ENCODE measurements at regions not wholly inside any gene's neighbourhood (a gene's known extent, or its start where the extent isn't known, plus 50 kb on each side); places are given as distances from the start of the nearest gene placed in this dataset.

DNA sequence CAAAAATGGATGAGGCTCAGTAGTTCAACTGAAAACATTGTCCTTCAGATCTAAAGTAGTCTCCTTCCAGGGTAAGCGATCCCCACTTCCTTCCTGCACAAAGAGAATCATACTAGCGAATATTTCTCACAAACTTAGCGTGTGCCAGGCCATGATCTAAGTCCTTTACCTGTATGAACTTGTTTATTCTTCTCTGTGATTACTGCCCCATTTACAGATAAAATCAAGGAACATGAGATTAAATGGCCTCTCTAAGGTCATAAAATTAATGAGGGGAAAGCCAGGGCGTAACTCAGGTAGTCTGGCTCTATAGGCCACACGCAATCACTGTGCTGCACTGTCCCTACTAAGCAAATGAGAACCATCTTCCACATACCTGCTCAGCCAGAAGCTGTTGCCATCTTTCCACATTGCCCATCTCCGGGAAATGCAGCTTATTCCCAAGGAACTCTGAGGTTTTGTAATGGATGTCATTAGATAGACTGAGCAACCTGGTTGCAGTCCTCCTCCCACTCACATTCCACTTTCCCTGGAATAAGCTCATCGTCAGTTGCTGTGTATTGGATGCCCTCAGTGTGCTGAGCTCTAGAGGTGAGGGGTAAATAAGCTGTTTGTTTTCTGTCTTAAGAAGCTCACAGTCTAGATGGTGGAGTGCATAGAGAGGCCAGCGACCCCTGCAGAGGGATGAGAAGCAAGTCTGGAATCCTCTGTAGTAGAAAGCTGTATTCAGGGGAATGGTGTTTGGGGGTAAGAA, 146.3 kb downstream of the SNX19 start:
- Histone ChIP-seq H3K9me3 (ENCODE audit: control insufficient read depth, insufficient read depth, low read depth, low read length) (no peaks in the 10 kb centered on the region), H3K36me3 (ENCODE audit: control insufficient read depth in 2 of 2, insufficient read depth in 1 of 2, low read length in 2 of 2) (no peaks in the 10 kb centered on the region), H3K27ac (ENCODE audit: extremely low read depth, low read depth, low read length) (no peak overlapping the region), H3K4me1 (ENCODE audit: control insufficient read depth, insufficient read depth, low read length) (no peaks in the 10 kb centered on the region), H3K4me3 (ENCODE audit: low read depth, low read length) (no peak overlapping the region)
- no peak for TF ChIP-seq ZFP3 (tag by site-specific recombination; IDR thresholded peaks at IDR 0.05; ENCODE audit: low read depth)
- TF ChIP-seq, protein P1, sequence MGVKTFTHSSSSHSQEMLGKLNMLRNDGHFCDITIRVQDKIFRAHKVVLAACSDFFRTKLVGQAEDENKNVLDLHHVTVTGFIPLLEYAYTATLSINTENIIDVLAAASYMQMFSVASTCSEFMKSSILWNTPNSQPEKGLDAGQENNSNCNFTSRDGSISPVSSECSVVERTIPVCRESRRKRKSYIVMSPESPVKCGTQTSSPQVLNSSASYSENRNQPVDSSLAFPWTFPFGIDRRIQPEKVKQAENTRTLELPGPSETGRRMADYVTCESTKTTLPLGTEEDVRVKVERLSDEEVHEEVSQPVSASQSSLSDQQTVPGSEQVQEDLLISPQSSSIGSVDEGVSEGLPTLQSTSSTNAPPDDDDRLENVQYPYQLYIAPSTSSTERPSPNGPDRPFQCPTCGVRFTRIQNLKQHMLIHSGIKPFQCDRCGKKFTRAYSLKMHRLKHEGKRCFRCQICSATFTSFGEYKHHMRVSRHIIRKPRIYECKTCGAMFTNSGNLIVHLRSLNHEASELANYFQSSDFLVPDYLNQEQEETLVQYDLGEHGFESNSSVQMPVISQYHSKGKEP (tag by site-specific recombination; IDR thresholded peaks at IDR 0.05) = no peak
- POLR2A ChIA-PET = no interaction called here
- CTCF ChIA-PET = interaction anchor here (0.6 to 1.3 kb wide), 2 partner anchors 58 to 93 kb away, joined by 3 to 4 read pairs; no protein-coding TSS in a partner anchor

DNA sequence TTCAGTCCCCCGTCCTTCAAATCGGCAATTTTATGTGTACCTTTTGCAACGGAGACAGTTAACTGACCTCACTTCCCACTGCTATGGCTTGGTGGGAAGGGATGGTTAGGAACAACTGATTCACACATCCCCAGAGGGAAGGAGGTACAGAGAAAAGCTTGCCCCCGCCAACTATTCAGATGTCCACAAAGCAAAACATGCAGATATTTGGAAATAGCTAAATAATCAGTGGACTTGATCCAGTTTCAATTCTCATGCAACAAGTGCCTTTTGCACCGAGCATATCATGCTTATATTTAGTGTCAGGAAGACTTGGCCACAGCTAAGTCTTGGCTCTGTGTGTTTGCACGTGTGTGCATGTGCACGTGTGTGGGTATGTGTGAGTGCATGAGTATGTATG, 144.6 kb downstream of the SNX19 start:
- Histone ChIP-seq H3K27ac (ENCODE audit: extremely low read depth, low read depth, low read length) (no peak overlapping the region), H3K9me3 (ENCODE audit: control insufficient read depth, insufficient read depth, low read depth, low read length) (no peaks in the 10 kb centered on the region), H3K4me1 (ENCODE audit: control insufficient read depth, insufficient read depth, low read length) (no peaks in the 10 kb centered on the region), H3K36me3 (ENCODE audit: control insufficient read depth in 2 of 2, insufficient read depth in 1 of 2, low read length in 2 of 2) (no peaks in the 10 kb centered on the region), H3K4me3 (ENCODE audit: low read depth, low read length) (no peak overlapping the region)
- ChIA-PET CTCF (interaction anchor here (0.9 kb wide), 1 partner anchor 56 kb away, joined by 3 read pairs; no protein-coding TSS in a partner anchor), POLR2A (no interaction called here)
- peak; percentile 59; the same call in 1 of the 2 replicates for TF ChIP-seq SCRT2 (tag by site-specific recombination; IDR thresholded peaks at IDR 0.05)
- TF ChIP-seq, protein P2, sequence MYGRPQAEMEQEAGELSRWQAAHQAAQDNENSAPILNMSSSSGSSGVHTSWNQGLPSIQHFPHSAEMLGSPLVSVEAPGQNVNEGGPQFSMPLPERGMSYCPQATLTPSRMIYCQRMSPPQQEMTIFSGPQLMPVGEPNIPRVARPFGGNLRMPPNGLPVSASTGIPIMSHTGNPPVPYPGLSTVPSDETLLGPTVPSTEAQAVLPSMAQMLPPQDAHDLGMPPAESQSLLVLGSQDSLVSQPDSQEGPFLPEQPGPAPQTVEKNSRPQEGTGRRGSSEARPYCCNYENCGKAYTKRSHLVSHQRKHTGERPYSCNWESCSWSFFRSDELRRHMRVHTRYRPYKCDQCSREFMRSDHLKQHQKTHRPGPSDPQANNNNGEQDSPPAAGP (tag by site-specific recombination; IDR thresholded peaks at IDR 0.05) = no peak
- no peak for TF ChIP-seq MZF1 (tag by site-specific recombination; IDR thresholded peaks at IDR 0.05; ENCODE audit: borderline replicate concordance)

DNA sequence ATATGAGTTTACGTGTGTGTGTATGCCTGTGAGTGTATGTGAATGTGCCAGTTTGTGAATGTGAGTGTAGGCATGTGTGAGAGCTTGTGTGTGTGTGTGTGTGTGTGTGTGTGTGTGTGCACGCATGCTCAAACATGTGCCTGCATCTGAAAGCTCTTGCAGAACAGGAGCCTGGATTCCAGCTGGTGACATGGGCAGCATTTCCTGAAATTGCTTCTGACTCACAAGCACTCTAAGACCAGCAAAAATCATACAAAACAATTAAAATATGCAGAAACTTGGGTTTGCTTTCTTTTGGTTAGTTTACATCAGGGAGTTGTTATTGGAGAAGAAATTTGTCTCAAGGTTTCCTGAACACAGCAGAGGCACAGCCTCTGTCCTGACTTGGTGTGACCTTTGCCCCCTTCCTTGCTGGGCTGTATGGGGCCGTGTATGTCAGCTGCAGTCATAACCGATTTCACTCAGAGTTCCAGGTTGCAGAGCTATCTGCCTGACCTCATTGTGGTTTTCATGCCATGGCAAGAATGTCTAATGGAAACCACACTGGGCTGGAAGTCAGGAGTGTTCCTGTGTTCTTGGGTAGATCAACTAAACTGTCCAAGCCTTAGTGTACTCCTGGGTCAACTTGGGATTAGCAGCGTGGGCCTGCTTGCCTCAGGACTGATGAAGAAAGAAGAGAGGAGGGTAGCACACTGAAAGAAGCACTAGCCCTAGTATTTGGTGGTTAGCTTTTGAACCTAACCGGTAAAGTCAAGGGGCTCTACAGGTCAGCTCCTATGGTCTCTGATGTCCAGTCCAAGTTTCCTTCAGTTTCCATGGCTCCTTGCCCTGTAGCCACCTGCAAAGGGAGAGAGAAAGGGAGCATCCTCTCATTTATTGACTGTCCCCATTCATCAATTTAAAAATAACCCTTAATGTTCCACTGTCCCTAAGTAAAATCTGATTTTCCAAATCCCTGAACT, 143.7 kb downstream of the SNX19 start:
- Histone ChIP-seq H3K27ac (ENCODE audit: extremely low read depth, low read depth, low read length) (no peak overlapping the region), H3K36me3 (ENCODE audit: control insufficient read depth in 2 of 2, insufficient read depth in 1 of 2, low read length in 2 of 2) (no peaks in the 10 kb centered on the region), H3K4me3 (ENCODE audit: low read depth, low read length) (no peak overlapping the region), H3K4me1 (ENCODE audit: control insufficient read depth, insufficient read depth, low read length) (no peaks in the 10 kb centered on the region), H3K9me3 (ENCODE audit: control insufficient read depth, insufficient read depth, low read depth, low read length) (no peaks in the 10 kb centered on the region)
- CTCF ChIA-PET = interaction anchor here (0.6 to 0.9 kb wide), 3 partner anchors 9 to 121 kb away, joined by 3 read pairs; no protein-coding TSS in a partner anchor
- POLR2A ChIA-PET = interaction anchor here (1.6 kb wide), 1 partner anchor 9 kb away, joined by 4 read pairs; no protein-coding TSS in a partner anchor
- no peak for TF ChIP-seq ZNF114 (tag by site-specific recombination; IDR thresholded peaks at IDR 0.05)
- no peak for TF ChIP-seq KLF1 (tag by site-specific recombination; IDR thresholded peaks at IDR 0.05)
- no peak for TF ChIP-seq KLF16 (tag by site-specific recombination; IDR thresholded peaks at IDR 0.05)
- TF ChIP-seq ZNF777 (tag by site-specific recombination; IDR thresholded peaks at IDR 0.05; ENCODE audit: borderline replicate concordance) = no peak
- TF ChIP-seq ZBTB7A (tag by site-specific recombination; IDR thresholded peaks at IDR 0.05; ENCODE audit: low read depth) = no peak
- TF ChIP-seq ZNF501 (tag by site-specific recombination; IDR thresholded peaks at IDR 0.05) = no peak
- TF ChIP-seq, protein P3, sequence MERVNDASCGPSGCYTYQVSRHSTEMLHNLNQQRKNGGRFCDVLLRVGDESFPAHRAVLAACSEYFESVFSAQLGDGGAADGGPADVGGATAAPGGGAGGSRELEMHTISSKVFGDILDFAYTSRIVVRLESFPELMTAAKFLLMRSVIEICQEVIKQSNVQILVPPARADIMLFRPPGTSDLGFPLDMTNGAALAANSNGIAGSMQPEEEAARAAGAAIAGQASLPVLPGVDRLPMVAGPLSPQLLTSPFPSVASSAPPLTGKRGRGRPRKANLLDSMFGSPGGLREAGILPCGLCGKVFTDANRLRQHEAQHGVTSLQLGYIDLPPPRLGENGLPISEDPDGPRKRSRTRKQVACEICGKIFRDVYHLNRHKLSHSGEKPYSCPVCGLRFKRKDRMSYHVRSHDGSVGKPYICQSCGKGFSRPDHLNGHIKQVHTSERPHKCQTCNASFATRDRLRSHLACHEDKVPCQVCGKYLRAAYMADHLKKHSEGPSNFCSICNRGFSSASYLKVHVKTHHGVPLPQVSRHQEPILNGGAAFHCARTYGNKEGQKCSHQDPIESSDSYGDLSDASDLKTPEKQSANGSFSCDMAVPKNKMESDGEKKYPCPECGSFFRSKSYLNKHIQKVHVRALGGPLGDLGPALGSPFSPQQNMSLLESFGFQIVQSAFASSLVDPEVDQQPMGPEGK (tag by site-specific recombination; IDR thresholded peaks at IDR 0.05) = no peak
- TF ChIP-seq, protein P4, sequence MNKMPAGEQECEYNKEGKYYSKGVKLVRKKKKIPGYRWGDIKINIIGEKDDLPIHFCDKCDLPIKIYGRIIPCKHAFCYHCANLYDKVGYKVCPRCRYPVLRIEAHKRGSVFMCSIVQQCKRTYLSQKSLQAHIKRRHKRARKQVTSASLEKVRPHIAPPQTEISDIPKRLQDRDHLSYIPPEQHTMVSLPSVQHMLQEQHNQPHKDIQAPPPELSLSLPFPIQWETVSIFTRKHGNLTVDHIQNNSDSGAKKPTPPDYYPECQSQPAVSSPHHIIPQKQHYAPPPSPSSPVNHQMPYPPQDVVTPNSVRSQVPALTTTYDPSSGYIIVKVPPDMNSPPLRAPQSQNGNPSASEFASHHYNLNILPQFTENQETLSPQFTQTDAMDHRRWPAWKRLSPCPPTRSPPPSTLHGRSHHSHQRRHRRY (tag by site-specific recombination; IDR thresholded peaks at IDR 0.05) = no peak
- TF ChIP-seq ZNF837 (tag by site-specific recombination; IDR thresholded peaks at IDR 0.05) = no peak
- TF ChIP-seq ZNF146 (tag by site-specific recombination; IDR thresholded peaks at IDR 0.05) = no peak
- TF ChIP-seq ZNF311 (tag by site-specific recombination; IDR thresholded peaks at IDR 0.05; ENCODE audit: borderline replicate concordance) = no peak
- no peak for TF ChIP-seq ZNF585B (tag by site-specific recombination; IDR thresholded peaks at IDR 0.05)
- no peak for TF ChIP-seq ZNF155 (tag by site-specific recombination; IDR thresholded peaks at IDR 0.05)
- no peak for TF ChIP-seq ZFHX2 (tag by site-specific recombination; conservative IDR thresholded peaks at IDR 0.05)
- no peak for TF ChIP-seq EGR2 (tag by site-specific recombination; IDR thresholded peaks at IDR 0.05; ENCODE audit: low read depth)
- TF ChIP-seq ZNF16 (tag by site-specific recombination; IDR thresholded peaks at IDR 0.05; ENCODE audit: low read depth) = no peak
- TF ChIP-seq, protein P5, sequence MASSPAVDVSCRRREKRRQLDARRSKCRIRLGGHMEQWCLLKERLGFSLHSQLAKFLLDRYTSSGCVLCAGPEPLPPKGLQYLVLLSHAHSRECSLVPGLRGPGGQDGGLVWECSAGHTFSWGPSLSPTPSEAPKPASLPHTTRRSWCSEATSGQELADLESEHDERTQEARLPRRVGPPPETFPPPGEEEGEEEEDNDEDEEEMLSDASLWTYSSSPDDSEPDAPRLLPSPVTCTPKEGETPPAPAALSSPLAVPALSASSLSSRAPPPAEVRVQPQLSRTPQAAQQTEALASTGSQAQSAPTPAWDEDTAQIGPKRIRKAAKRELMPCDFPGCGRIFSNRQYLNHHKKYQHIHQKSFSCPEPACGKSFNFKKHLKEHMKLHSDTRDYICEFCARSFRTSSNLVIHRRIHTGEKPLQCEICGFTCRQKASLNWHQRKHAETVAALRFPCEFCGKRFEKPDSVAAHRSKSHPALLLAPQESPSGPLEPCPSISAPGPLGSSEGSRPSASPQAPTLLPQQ (tag by site-specific recombination; IDR thresholded peaks at IDR 0.05) = no peak
